Left ventricle myocardium inferior (tissue), 1 donor: ENCODE measurements at regions not wholly inside any gene's neighbourhood (a gene's known extent, or its start where the extent isn't known, plus 50 kb on each side); places are given as distances from the start of the nearest gene placed in this dataset.

Experiments used
- DNase-seq: peaks from one replicate; pipeline ENCODE4 v3.0.0-alpha.2; 2020
- H3K27ac ChIP-seq: fragments of 200-600 bp; replicated peaks from 2 replicates; pipeline ENCODE4 v1.8.0; 2021
- H3K27me3 ChIP-seq: fragments of 200-600 bp; 2 replicates; pipeline ENCODE4 v1.8.0; 2021; ENCODE audit warnings: low read depth
- H3K36me3 ChIP-seq: fragments of 200-600 bp; 2 replicates; pipeline ENCODE4 v1.8.0; 2021
- H3K4me1 ChIP-seq: fragments of 200-600 bp; 2 replicates; pipeline ENCODE4 v1.8.0; 2021
- H3K4me3 ChIP-seq: fragments of 200-600 bp; 2 replicates; pipeline ENCODE4 v1.8.0; 2021; ENCODE audit warnings: mild to moderate bottlenecking, moderate library complexity
- H3K9me3 ChIP-seq: fragments of 200-600 bp; replicated peaks from 2 replicates; pipeline ENCODE4 v1.8.0; 2021
- CTCF ChIP-seq: fragments of 200-600 bp; IDR thresholded peaks from 2 replicates; pipeline ENCODE4 v1.8.0; 2021; ENCODE audit warnings: antibody characterized with exemption, mild to moderate bottlenecking, borderline replicate concordance
- intact Hi-C: fragments of 100-400 bp; cut with micrococcal nuclease; formaldehyde crosslinking; loops from one replicate; pipeline ENCODE4 v1.11.0; 2022
- donor health status: DM: no; HTN: yes; CAD: no; lungs with severe emphysema.

- Histone ChIP-seq H3K27ac (peak overlapping the region; percentile 86), H3K4me1 (peaks cover 15% of the 10 kb centered on the region), H3K36me3 (no peaks in the 10 kb centered on the region), H3K4me3 (peak overlapping the region; percentile 73), H3K27me3 (no peaks in the 10 kb centered on the region), H3K9me3 (peaks cover 4% of the 10 kb centered on the region)
- no peak for TF ChIP-seq CTCF
- intact Hi-C loops: no loop called here
- peak; percentile 54 for DNase-seq
Observed at GRCh38 chr14:89702073-89702875, 252.3 kb downstream of the EFCAB11 start.

- TF ChIP-seq CTCF: no peak
- no peaks in the 10 kb centered on the region for H3K36me3 ChIP-seq
- H3K4me1 ChIP-seq: peaks cover 15% of the 10 kb centered on the region
- peak; percentile 90 for DNase-seq
- H3K27ac ChIP-seq: peak overlapping the region; percentile 86
- H3K27me3 ChIP-seq: no peaks in the 10 kb centered on the region
- H3K4me3 ChIP-seq: peak overlapping the region; percentile 73
- peaks cover 4% of the 10 kb centered on the region for H3K9me3 ChIP-seq
- intact Hi-C loops: no loop called here
Observed at GRCh38 chr14:89701211-89702043, 253.1 kb downstream of the EFCAB11 start.

- H3K4me1 ChIP-seq: peaks cover 15% of the 10 kb centered on the region
- no peak for DNase-seq
- no peaks in the 10 kb centered on the region for H3K36me3 ChIP-seq
- H3K27ac ChIP-seq: peak overlapping the region; percentile 39
- H3K9me3 ChIP-seq: peaks cover 4% of the 10 kb centered on the region
- H3K4me3 ChIP-seq: peak overlapping the region; percentile 73
- TF ChIP-seq CTCF: no peak
- intact Hi-C loops: no loop called here
- H3K27me3 ChIP-seq: no peaks in the 10 kb centered on the region
Observed at GRCh38 chr14:89700801-89701200, 253.7 kb downstream of the EFCAB11 start.

GRCh38 chr14:89699071-89699470, 255.5 kb downstream of the EFCAB11 start:
- no peak for TF ChIP-seq CTCF

GRCh38 chr14:89697281-89698060, 257.1 kb downstream of the EFCAB11 start:
- TF ChIP-seq CTCF: no peak
- H3K4me1 ChIP-seq: peaks cover 15% of the 10 kb centered on the region
- H3K4me3 ChIP-seq: no peak overlapping the region
- DNase-seq: no peak
- intact Hi-C loops: no loop called here
- no peaks in the 10 kb centered on the region for H3K36me3 ChIP-seq
- no peak overlapping the region for H3K27ac ChIP-seq
- no peaks in the 10 kb centered on the region for H3K9me3 ChIP-seq
- no peaks in the 10 kb centered on the region for H3K27me3 ChIP-seq

More at GRCh38 chr14:89699071-89699470, 255.5 kb downstream of the EFCAB11 start:
- no peaks in the 10 kb centered on the region for H3K27me3 ChIP-seq
- H3K27ac ChIP-seq: no peak overlapping the region
- intact Hi-C loops: no loop called here
- no peak for DNase-seq
- H3K4me3 ChIP-seq: no peak overlapping the region
- peaks cover 15% of the 10 kb centered on the region for H3K4me1 ChIP-seq
- H3K9me3 ChIP-seq: peaks cover 4% of the 10 kb centered on the region
- no peaks in the 10 kb centered on the region for H3K36me3 ChIP-seq
